ENCODE measurements at regions not wholly inside any gene's neighbourhood (a gene's known extent, or its start where the extent isn't known, plus 50 kb on each side); places are given as distances from the start of the nearest gene placed in this dataset.

GRCh38 chr7:36038063-36038721 lies 114.9 kb upstream of the EEPD1 start:
- no peaks in the 10 kb centered on the region for H3K36me3 ChIP-seq (ENCODE audit: control insufficient read depth, insufficient read depth, low read length)
- no peak for TF ChIP-seq CTCF (IDR thresholded peaks at IDR 0.05; ENCODE audit: insufficient read depth in 1 of 2, low read depth in 1 of 2, low read length in 1 of 2, severe bottlenecking in 1 of 2, unreplicated experiment in 1 of 2)
- ChIA-PET POLR2A (no interaction called here), CTCF (no interaction called here)
- peaks cover 24% of the 10 kb centered on the region for H3K27me3 Mint-ChIP-seq (ENCODE audit: insufficient read depth, unreplicated experiment)
- no peak for DNase-seq
- 0 out of 2 replicates have a peak, but pooled peaks cover 3% of the 10 kb centered on the region for H3K4me1 ChIP-seq
- H3K4me3 Mint-ChIP-seq (ENCODE audit: unreplicated experiment): no peak overlapping the region
- no peaks in the 10 kb centered on the region for H3K9me3 Mint-ChIP-seq (ENCODE audit: unreplicated experiment)
- intact Hi-C loops (cut with micrococcal nuclease; ENCODE audit: unreplicated experiment): no loop called here
- no TSS peak for BruUV-seq (replicated peaks)
- no peaks in the 10 kb centered on the region for H3K4me1 Mint-ChIP-seq (ENCODE audit: low read depth, unreplicated experiment)
- H3K9me3 ChIP-seq: no peaks in the 10 kb centered on the region
- H3K27ac Mint-ChIP-seq (ENCODE audit: unreplicated experiment): no peak overlapping the region
- no peak overlapping the region for H3K4me3 ChIP-seq (ENCODE audit: low read depth, low read length)
- no peaks in the 10 kb centered on the region for H3K27me3 ChIP-seq (replicated peaks; ENCODE audit: control insufficient read depth, insufficient read depth, low read length)
- no peaks in the 10 kb centered on the region for H3K36me3 Mint-ChIP-seq (ENCODE audit: insufficient read depth, unreplicated experiment)

DNA sequence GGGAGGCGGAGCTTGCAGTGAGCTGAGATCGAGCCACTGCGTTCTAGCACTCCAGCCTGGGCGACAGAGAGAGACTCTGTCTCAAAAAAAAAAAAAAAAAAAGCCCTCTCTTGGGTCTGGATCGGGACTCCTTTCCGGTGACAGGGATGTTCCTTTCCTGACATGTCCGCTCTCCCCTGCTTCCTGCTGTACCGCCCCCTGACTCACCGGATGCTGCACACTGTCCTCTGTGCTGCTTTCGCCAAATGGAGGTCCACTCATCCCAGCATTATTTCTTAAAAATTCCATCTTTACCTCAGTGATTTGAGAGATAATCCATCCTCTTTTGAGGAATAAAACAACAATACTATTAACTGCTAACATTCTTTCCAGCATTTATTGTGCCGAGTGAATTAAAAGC lies 113.8 kb upstream of the EEPD1 start:
- Histone ChIP-seq H3K4me1 (0 out of 2 replicates have a peak, but pooled peaks cover 3% of the 10 kb centered on the region), H3K27me3 (replicated peaks; ENCODE audit: control insufficient read depth, insufficient read depth, low read length) (no peaks in the 10 kb centered on the region), H3K36me3 (ENCODE audit: control insufficient read depth, insufficient read depth, low read length) (no peaks in the 10 kb centered on the region), H3K9me3 (no peaks in the 10 kb centered on the region), H3K4me3 (ENCODE audit: low read depth, low read length) (no peak overlapping the region)
- no TSS peak for BruUV-seq (replicated peaks)
- CTCF ChIA-PET: no interaction called here
- H3K36me3 Mint-ChIP-seq (ENCODE audit: insufficient read depth, unreplicated experiment): no peaks in the 10 kb centered on the region
- DNase-seq: no peak
- H3K4me3 Mint-ChIP-seq (ENCODE audit: unreplicated experiment): no peak overlapping the region
- no peaks in the 10 kb centered on the region for H3K4me1 Mint-ChIP-seq (ENCODE audit: low read depth, unreplicated experiment)
- POLR2A ChIA-PET: no interaction called here
- intact Hi-C loops (cut with micrococcal nuclease; ENCODE audit: unreplicated experiment): no loop called here
- TF ChIP-seq CTCF (IDR thresholded peaks at IDR 0.05; ENCODE audit: insufficient read depth in 1 of 2, low read depth in 1 of 2, low read length in 1 of 2, severe bottlenecking in 1 of 2, unreplicated experiment in 1 of 2): no peak
- no peak overlapping the region for H3K27ac Mint-ChIP-seq (ENCODE audit: unreplicated experiment)
- no peaks in the 10 kb centered on the region for H3K9me3 Mint-ChIP-seq (ENCODE audit: unreplicated experiment)
- peaks cover 17% of the 10 kb centered on the region for H3K27me3 Mint-ChIP-seq (ENCODE audit: insufficient read depth, unreplicated experiment)

DNA sequence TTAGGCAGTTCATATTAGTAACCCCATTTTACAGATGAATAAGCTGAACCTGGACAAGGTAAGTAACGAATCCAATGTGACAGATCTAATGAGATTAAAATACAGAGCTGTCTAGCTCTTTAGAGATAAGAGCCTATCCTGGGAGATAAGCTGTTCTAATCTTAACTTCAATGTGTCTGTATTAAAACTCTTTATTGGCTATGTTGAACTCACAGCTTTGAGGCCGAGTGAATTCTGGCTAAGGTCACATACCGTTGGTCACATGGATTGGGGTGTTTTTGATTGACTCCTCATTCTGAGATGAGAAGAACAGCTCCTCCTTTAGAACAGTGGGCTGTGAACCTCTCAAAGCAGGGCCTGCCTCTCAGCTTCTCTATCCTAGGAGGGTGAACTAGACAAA lies 113.4 kb upstream of the EEPD1 start:
- DNase-seq: no peak
- Mint-ChIP-seq H3K27me3 (ENCODE audit: insufficient read depth, unreplicated experiment) (peaks cover 15% of the 10 kb centered on the region), H3K9me3 (ENCODE audit: unreplicated experiment) (no peaks in the 10 kb centered on the region), H3K4me1 (ENCODE audit: low read depth, unreplicated experiment) (no peaks in the 10 kb centered on the region), H3K27ac (ENCODE audit: unreplicated experiment) (no peak overlapping the region), H3K4me3 (ENCODE audit: unreplicated experiment) (no peak overlapping the region), H3K36me3 (ENCODE audit: insufficient read depth, unreplicated experiment) (no peaks in the 10 kb centered on the region)
- no peak for TF ChIP-seq CTCF (IDR thresholded peaks at IDR 0.05; ENCODE audit: insufficient read depth in 1 of 2, low read depth in 1 of 2, low read length in 1 of 2, severe bottlenecking in 1 of 2, unreplicated experiment in 1 of 2)
- CTCF ChIA-PET: no interaction called here
- BruUV-seq (replicated peaks): no TSS peak
- H3K27me3 ChIP-seq (replicated peaks; ENCODE audit: control insufficient read depth, insufficient read depth, low read length): no peaks in the 10 kb centered on the region
- POLR2A ChIA-PET: no interaction called here
- H3K36me3 ChIP-seq (ENCODE audit: control insufficient read depth, insufficient read depth, low read length): no peaks in the 10 kb centered on the region
- 0 out of 2 replicates have a peak, but pooled peaks cover 3% of the 10 kb centered on the region for H3K4me1 ChIP-seq
- intact Hi-C loops (cut with micrococcal nuclease; ENCODE audit: unreplicated experiment): no loop called here
- no peak overlapping the region for H3K4me3 ChIP-seq (ENCODE audit: low read depth, low read length)
- no peaks in the 10 kb centered on the region for H3K9me3 ChIP-seq
